ENCODE measurements at regions not wholly inside any gene's neighbourhood (a gene's known extent, or its start where the extent isn't known, plus 50 kb on each side); places are given as distances from the start of the nearest gene placed in this dataset.

DNA sequence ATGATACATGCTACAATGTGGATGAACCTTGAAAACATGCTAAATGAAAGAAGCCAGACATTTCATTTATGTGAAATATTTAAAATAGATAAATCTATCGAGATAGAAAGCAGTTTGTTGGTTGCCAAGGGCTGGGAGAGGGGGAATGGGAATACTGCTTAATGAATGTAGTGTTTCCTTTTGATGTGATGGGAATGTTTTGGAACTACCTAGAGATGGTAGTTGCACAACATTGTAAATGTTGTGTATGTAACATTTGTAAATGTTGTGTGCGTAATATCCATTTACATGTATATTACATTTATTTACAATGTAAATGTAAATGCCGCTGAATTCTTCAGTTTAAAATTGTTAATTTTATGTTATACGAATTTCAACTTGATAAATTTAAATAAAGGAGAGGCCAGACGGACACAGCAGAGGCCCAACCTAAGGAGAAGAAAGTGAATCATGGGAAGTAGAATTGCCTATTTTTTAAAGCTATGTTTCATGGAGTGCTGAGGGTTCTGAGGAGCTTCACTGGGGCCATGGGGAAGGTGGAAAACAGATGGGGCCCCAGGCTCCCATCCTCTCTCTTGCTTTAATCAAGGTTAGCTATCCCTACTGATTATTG is 60.0 kb upstream of the TEX13D start:
- no peak for TF ChIP-seq POLR2AphosphoS5 (IDR thresholded peaks at IDR 0.05; ENCODE audit: low read depth)
- TF ChIP-seq, protein P1, sequence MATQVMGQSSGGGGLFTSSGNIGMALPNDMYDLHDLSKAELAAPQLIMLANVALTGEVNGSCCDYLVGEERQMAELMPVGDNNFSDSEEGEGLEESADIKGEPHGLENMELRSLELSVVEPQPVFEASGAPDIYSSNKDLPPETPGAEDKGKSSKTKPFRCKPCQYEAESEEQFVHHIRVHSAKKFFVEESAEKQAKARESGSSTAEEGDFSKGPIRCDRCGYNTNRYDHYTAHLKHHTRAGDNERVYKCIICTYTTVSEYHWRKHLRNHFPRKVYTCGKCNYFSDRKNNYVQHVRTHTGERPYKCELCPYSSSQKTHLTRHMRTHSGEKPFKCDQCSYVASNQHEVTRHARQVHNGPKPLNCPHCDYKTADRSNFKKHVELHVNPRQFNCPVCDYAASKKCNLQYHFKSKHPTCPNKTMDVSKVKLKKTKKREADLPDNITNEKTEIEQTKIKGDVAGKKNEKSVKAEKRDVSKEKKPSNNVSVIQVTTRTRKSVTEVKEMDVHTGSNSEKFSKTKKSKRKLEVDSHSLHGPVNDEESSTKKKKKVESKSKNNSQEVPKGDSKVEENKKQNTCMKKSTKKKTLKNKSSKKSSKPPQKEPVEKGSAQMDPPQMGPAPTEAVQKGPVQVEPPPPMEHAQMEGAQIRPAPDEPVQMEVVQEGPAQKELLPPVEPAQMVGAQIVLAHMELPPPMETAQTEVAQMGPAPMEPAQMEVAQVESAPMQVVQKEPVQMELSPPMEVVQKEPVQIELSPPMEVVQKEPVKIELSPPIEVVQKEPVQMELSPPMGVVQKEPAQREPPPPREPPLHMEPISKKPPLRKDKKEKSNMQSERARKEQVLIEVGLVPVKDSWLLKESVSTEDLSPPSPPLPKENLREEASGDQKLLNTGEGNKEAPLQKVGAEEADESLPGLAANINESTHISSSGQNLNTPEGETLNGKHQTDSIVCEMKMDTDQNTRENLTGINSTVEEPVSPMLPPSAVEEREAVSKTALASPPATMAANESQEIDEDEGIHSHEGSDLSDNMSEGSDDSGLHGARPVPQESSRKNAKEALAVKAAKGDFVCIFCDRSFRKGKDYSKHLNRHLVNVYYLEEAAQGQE (IDR thresholded peaks at IDR 0.05; ENCODE audit: insufficient replicate concordance, low read depth): no peak
- TF ChIP-seq, protein P2, sequence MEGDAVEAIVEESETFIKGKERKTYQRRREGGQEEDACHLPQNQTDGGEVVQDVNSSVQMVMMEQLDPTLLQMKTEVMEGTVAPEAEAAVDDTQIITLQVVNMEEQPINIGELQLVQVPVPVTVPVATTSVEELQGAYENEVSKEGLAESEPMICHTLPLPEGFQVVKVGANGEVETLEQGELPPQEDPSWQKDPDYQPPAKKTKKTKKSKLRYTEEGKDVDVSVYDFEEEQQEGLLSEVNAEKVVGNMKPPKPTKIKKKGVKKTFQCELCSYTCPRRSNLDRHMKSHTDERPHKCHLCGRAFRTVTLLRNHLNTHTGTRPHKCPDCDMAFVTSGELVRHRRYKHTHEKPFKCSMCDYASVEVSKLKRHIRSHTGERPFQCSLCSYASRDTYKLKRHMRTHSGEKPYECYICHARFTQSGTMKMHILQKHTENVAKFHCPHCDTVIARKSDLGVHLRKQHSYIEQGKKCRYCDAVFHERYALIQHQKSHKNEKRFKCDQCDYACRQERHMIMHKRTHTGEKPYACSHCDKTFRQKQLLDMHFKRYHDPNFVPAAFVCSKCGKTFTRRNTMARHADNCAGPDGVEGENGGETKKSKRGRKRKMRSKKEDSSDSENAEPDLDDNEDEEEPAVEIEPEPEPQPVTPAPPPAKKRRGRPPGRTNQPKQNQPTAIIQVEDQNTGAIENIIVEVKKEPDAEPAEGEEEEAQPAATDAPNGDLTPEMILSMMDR (IDR thresholded peaks at IDR 0.05; ENCODE audit: insufficient read depth, low read length): no peak
- TF ChIP-seq GABPA (IDR thresholded peaks at IDR 0.05; ENCODE audit: low read depth): no peak
- TF ChIP-seq SPI1 (IDR thresholded peaks at IDR 0.05; ENCODE audit: borderline replicate concordance, low read depth): no peak
